PFSK-1 (cell line): ENCODE measurements at regions not wholly inside any gene's neighbourhood (a gene's known extent, or its start where the extent isn't known, plus 50 kb on each side); places are given as distances from the start of the nearest gene placed in this dataset.

ENCODE experiments used
- POLR2AphosphoS5 ChIP-seq: IDR thresholded peaks from 2 replicates; pipeline ENCODE4 v1.6.1; 2012; ENCODE audit warnings: low read depth, mild to moderate bottlenecking, control low read depth, low read length, moderate library complexity
- SIN3A ChIP-seq: IDR thresholded peaks from 2 replicates; pipeline ENCODE4 v1.6.1; 2012; ENCODE audit warnings: mild to moderate bottlenecking, low read length, moderate library complexity, borderline replicate concordance; ENCODE audit not compliant: insufficient read depth
- TAF1 ChIP-seq: IDR thresholded peaks from 2 replicates; pipeline ENCODE4 v1.6.1; 2012; ENCODE audit warnings: low read length, control low read depth, borderline replicate concordance; ENCODE audit not compliant: insufficient read depth
- TF ChIP-seq, protein P1 (sequence below), 2 experiments: IDR thresholded peaks; 2 replicates each; pipeline versions ENCODE4 v1.6.1 to v1.8.0; 2011 to 2012; ENCODE audit warnings: low read depth in 2 of 2, low read length in 2 of 2, control low read depth in 1 of 2, inconsistent platforms in 1 of 2, mild to moderate bottlenecking in 1 of 2, moderate library complexity in 1 of 2; ENCODE audit not compliant: insufficient read depth in 1 of 2

DNA sequence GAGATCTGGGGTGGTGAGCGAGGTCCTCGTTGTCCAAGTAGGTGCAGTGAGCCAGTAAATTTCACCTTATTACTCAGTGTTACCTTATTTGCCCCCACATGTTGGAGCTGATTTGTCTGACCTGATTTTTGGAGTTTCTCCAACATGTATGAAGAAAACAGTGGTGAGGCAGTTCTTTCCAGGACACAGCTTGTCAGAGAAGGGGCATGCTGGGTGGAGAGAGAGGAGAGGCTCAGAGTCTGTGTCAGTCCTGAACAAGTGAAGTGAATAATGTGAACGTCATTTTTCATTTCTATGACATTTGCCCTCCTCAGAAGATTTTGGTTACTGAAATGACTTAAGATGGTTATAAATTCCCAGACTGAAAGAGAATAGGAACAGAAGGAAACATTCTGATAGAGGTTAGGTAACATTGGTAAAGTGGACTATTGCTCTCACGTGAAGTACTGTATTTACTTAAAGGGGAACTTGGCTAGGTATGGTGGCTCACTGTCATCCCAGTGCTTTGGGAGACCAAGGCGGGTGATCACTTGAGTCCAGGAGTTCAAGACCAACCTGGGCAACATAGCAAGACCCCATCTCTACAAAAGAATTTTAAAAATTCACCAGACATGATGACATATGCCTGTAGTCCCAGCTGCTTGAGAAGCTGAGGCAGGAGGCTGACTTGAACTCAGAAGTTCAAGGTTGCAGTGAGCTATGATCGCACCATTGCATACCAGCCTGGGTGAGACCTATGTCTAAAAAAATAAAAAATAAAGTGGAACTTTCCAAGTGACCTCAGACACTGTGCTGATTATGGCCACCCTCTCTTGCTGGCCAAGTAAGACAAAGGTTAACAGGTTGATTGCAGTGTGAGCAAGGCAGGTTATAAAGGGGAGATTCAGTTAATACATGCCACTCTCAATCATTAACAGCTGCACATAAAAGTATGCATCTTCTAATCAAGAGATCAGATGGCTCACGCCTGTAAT, 184.3 kb downstream of the EDN1 start:
- TF ChIP-seq, protein P1, sequence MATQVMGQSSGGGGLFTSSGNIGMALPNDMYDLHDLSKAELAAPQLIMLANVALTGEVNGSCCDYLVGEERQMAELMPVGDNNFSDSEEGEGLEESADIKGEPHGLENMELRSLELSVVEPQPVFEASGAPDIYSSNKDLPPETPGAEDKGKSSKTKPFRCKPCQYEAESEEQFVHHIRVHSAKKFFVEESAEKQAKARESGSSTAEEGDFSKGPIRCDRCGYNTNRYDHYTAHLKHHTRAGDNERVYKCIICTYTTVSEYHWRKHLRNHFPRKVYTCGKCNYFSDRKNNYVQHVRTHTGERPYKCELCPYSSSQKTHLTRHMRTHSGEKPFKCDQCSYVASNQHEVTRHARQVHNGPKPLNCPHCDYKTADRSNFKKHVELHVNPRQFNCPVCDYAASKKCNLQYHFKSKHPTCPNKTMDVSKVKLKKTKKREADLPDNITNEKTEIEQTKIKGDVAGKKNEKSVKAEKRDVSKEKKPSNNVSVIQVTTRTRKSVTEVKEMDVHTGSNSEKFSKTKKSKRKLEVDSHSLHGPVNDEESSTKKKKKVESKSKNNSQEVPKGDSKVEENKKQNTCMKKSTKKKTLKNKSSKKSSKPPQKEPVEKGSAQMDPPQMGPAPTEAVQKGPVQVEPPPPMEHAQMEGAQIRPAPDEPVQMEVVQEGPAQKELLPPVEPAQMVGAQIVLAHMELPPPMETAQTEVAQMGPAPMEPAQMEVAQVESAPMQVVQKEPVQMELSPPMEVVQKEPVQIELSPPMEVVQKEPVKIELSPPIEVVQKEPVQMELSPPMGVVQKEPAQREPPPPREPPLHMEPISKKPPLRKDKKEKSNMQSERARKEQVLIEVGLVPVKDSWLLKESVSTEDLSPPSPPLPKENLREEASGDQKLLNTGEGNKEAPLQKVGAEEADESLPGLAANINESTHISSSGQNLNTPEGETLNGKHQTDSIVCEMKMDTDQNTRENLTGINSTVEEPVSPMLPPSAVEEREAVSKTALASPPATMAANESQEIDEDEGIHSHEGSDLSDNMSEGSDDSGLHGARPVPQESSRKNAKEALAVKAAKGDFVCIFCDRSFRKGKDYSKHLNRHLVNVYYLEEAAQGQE (IDR thresholded peaks at IDR 0.05; ENCODE audit: insufficient read depth in 1 of 2, low read depth in 2 of 2, low read length in 2 of 2): no peak
- TF ChIP-seq POLR2AphosphoS5 (no peak), TAF1 (no peak), SIN3A (no peak)
